ENCODE measurements at regions not wholly inside any gene's neighbourhood (a gene's known extent, or its start where the extent isn't known, plus 50 kb on each side); places are given as distances from the start of the nearest gene placed in this dataset.

GRCh38 chr11:115941481-115941993 lies 437.3 kb upstream of the CADM1 start (continued):
- TF ChIP-seq BACH2 (CRISPR knock-in tag; IDR thresholded peaks at IDR 0.05; ENCODE audit: borderline replicate concordance) (no peak), ISL1 (CRISPR knock-in tag; IDR thresholded peaks at IDR 0.05) (no peak), ZNF8 (CRISPR knock-in tag; IDR thresholded peaks at IDR 0.05) (no peak)

- no peak for TF ChIP-seq CSDC2 (CRISPR knock-in tag; IDR thresholded peaks at IDR 0.05)
- no peak for TF ChIP-seq CREB5 (CRISPR knock-in tag; IDR thresholded peaks at IDR 0.05; ENCODE audit: low read depth)
- TF ChIP-seq PPARA (CRISPR knock-in tag; IDR thresholded peaks at IDR 0.05; ENCODE audit: borderline replicate concordance) = no peak
- no peak for TF ChIP-seq GLIS3 (CRISPR knock-in tag; IDR thresholded peaks at IDR 0.05)
- no peak for TF ChIP-seq BACH2 (CRISPR knock-in tag; IDR thresholded peaks at IDR 0.05; ENCODE audit: borderline replicate concordance)
- no peak for TF ChIP-seq ZC3H10 (CRISPR knock-in tag; IDR thresholded peaks at IDR 0.05)
- TF ChIP-seq ZNF565 (CRISPR knock-in tag; conservative IDR thresholded peaks at IDR 0.05; ENCODE audit: low read depth) = no peak
- ATAC-seq = no peak
These were observed 436.8 kb upstream of the CADM1 start for GRCh38 chr11:115941044-115941443.

- ATAC-seq = no peak
- no peak for TF ChIP-seq ZFP30 (CRISPR knock-in tag; IDR thresholded peaks at IDR 0.05)
- no peak for TF ChIP-seq PPARA (CRISPR knock-in tag; IDR thresholded peaks at IDR 0.05; ENCODE audit: borderline replicate concordance)
- TF ChIP-seq ISL1 (CRISPR knock-in tag; IDR thresholded peaks at IDR 0.05) = no peak
- TF ChIP-seq TCF4 (CRISPR knock-in tag; IDR thresholded peaks at IDR 0.05; ENCODE audit: borderline replicate concordance) = no peak
- no peak for TF ChIP-seq SNAI2 (CRISPR knock-in tag; IDR thresholded peaks at IDR 0.05)
- no peak for TF ChIP-seq BACH2 (CRISPR knock-in tag; IDR thresholded peaks at IDR 0.05; ENCODE audit: borderline replicate concordance)
- TF ChIP-seq ZNF8 (CRISPR knock-in tag; IDR thresholded peaks at IDR 0.05) = no peak
- no peak for TF ChIP-seq RARB (CRISPR knock-in tag; IDR thresholded peaks at IDR 0.05)
- TF ChIP-seq PATZ1 (CRISPR knock-in tag; IDR thresholded peaks at IDR 0.05; ENCODE audit: borderline replicate concordance) = no peak
- no peak for TF ChIP-seq CSRNP3 (CRISPR knock-in tag; IDR thresholded peaks at IDR 0.05)
- TF ChIP-seq ARNTL (CRISPR knock-in tag; IDR thresholded peaks at IDR 0.05; ENCODE audit: borderline replicate concordance, low read depth) = no peak
These were observed 435.7 kb upstream of the CADM1 start for GRCh38 chr11:115939731-115940421.

- ATAC-seq = no peak
These were observed 435.0 kb upstream of the CADM1 start for GRCh38 chr11:115939104-115939730.

More at GRCh38 chr11:115939104-115939730, 435.0 kb upstream of the CADM1 start:
- TF ChIP-seq PATZ1 (CRISPR knock-in tag; IDR thresholded peaks at IDR 0.05; ENCODE audit: borderline replicate concordance) (no peak), OSR1 (CRISPR knock-in tag; IDR thresholded peaks at IDR 0.05) (no peak), ZNF70 (CRISPR knock-in tag; IDR thresholded peaks at IDR 0.05) (no peak), ARNTL (CRISPR knock-in tag; IDR thresholded peaks at IDR 0.05; ENCODE audit: borderline replicate concordance, low read depth) (no peak)
